Esophagus squamous epithelium (tissue), 5 donors: ENCODE measurements at regions not wholly inside any gene's neighbourhood (a gene's known extent, or its start where the extent isn't known, plus 50 kb on each side); places are given as distances from the start of the nearest gene placed in this dataset.
"Not testable (repeated sequence)": the region's sequence is repeated elsewhere in the genome, so short reads cannot be mapped to it uniquely, and the experiment has no call there.

Source experiments
- DNase-seq: peaks from one replicate; lab custom pipeline; 2025; lab: John Stamatoyannopoulos, UW
- H3K27ac ChIP-seq, 4 donors: fragments of 200-600 bp; sonication (generic); one replicate each; pipeline ENCODE4 v1.5.1; 2016 to 2019; ENCODE audit warnings: mild to moderate bottlenecking in 1 of 4
- H3K27me3 ChIP-seq, 4 donors: fragments of 200-600 bp; sonication (generic); 1 replicate in 3 of 4; 2 replicates in 1 of 4; pipeline versions ENCODE4 v1.5.1 to v1.6.0; 2017 to 2021; ENCODE audit warnings: antibody characterized with exemption in 1 of 4
- H3K36me3 ChIP-seq, 3 donors: fragments of 200-600 bp; sonication (generic); one replicate each; pipeline ENCODE4 v1.5.1; 2016 to 2019
- H3K4me1 ChIP-seq, 3 donors: fragments of 200-600 bp; sonication (generic); one replicate each; pipeline ENCODE4 v1.5.1; 2017 to 2019
- H3K4me3 ChIP-seq, 4 donors: fragments of 200-600 bp; sonication (generic); 1 replicate in 3 of 4; 2 replicates in 1 of 4; pipeline ENCODE4 v1.5.1; 2016 to 2019; ENCODE audit warnings: mild to moderate bottlenecking in 2 of 4, moderate library complexity in 1 of 4
- H3K9me3 ChIP-seq, 3 donors: fragments of 200-600 bp; sonication (generic); one replicate each; pipeline ENCODE4 v1.5.1; 2016 to 2019
- CTCF ChIP-seq, 6 experiments: fragments of 450-650 bp in 4 of 6; fragments of 200-600 bp in 2 of 6; sonication (generic) in 2 of 6; IDR thresholded peaks; one replicate each; pipeline ENCODE4 v1.5.1; 2016 to 2019; ENCODE audit warnings: antibody characterized with exemption in 6 of 6, mild to moderate bottlenecking in 4 of 6, moderate library complexity in 4 of 6
- POLR2A ChIP-seq, 4 donors: fragments of 450-650 bp; IDR thresholded peaks; one replicate each; pipeline ENCODE4 v1.6.1; 2017; ENCODE audit warnings: antibody characterized with exemption in 4 of 4, mild to moderate bottlenecking in 4 of 4, moderate library complexity in 3 of 4
- WGBS, 2 donors: methylation state at CpG; one replicate each; pipeline ENCODE4 v1.1.5; 2018; 5-methylcytosine and 5-hydroxymethylcytosine counted together
- intact Hi-C: fragments of 100-400 bp; cut with DNase I; formaldehyde crosslinking; loops from one replicate; pipeline ENCODE4 v1.15.0; 2022
- donor health status: DM: yes; HTN: yes; CAD: no.

GRCh38 chr12:91743280-91743679, 402.4 kb downstream of the BTG1 start:
- TF ChIP-seq POLR2A (IDR thresholded peaks at IDR 0.05): no peak
- no peak for TF ChIP-seq CTCF (IDR thresholded peaks at IDR 0.05)
- no peaks in the 10 kb centered on the region for H3K27me3 ChIP-seq
- H3K27ac ChIP-seq: no peak overlapping the region
- no peak for DNase-seq
- intact Hi-C loops: no loop called here
- no peaks in the 10 kb centered on the region for H3K9me3 ChIP-seq
- WGBS, 2 donors: 88 to 96% methylated on average over 5 of the region's 5 CpGs
- no peak overlapping the region for H3K4me3 ChIP-seq
- H3K4me1 ChIP-seq: no peaks in the 10 kb centered on the region
- H3K36me3 ChIP-seq: no peaks in the 10 kb centered on the region

GRCh38 chr12:91741932-91742331, 403.7 kb downstream of the BTG1 start:
- DNase-seq: no peak
- no peaks in the 10 kb centered on the region for H3K9me3 ChIP-seq
- H3K4me3 ChIP-seq: no peak overlapping the region
- intact Hi-C loops: no loop called here
- 88 to 92% methylated on average over 2 of the region's 2 CpGs for WGBS, 2 donors
- H3K4me1 ChIP-seq: no peaks in the 10 kb centered on the region
- H3K36me3 ChIP-seq: no peaks in the 10 kb centered on the region
- no peaks in the 10 kb centered on the region for H3K27me3 ChIP-seq
- TF ChIP-seq POLR2A (IDR thresholded peaks at IDR 0.05) (no peak), CTCF (IDR thresholded peaks at IDR 0.05) (no peak)
- H3K27ac ChIP-seq: no peak overlapping the region

- H3K27ac ChIP-seq, H3K9me3 ChIP-seq, H3K27me3 ChIP-seq, DNase-seq, H3K36me3 ChIP-seq, H3K4me1 ChIP-seq, intact Hi-C loops, H3K4me3 ChIP-seq: not testable (repeated sequence)
- WGBS, 2 donors: 74 to 88% methylated on average over 1 of the region's 1 CpG
Measured at GRCh38 chr12:91733846-91734245, 411.8 kb downstream of the BTG1 start.

- TF ChIP-seq POLR2A (IDR thresholded peaks at IDR 0.05) (no peak), CTCF (IDR thresholded peaks at IDR 0.05) (no peak)
- H3K4me3 ChIP-seq: no peak overlapping the region
- no peaks in the 10 kb centered on the region for H3K27me3 ChIP-seq
- intact Hi-C loops: no loop called here
- H3K9me3 ChIP-seq: no peaks in the 10 kb centered on the region
- no peak for DNase-seq
- H3K27ac ChIP-seq: no peak overlapping the region
- H3K36me3 ChIP-seq: no peaks in the 10 kb centered on the region
- no peaks in the 10 kb centered on the region for H3K4me1 ChIP-seq
- WGBS, 2 donors: 60 to 61% methylated on average over 1 of the region's 1 CpG
Measured at GRCh38 chr12:91732086-91732485, 413.6 kb downstream of the BTG1 start.

- no peaks in the 10 kb centered on the region for H3K27me3 ChIP-seq
- H3K36me3 ChIP-seq: no peaks in the 10 kb centered on the region
- no peaks in the 10 kb centered on the region for H3K4me1 ChIP-seq
- no peak for TF ChIP-seq CTCF (IDR thresholded peaks at IDR 0.05)
- TF ChIP-seq POLR2A (IDR thresholded peaks at IDR 0.05): no peak
- DNase-seq: no peak
- no peaks in the 10 kb centered on the region for H3K9me3 ChIP-seq
- no peak overlapping the region for H3K4me3 ChIP-seq
- H3K27ac ChIP-seq: no peak overlapping the region
- WGBS, 2 donors: 82 to 89% methylated on average over 4 of the region's 4 CpGs
- intact Hi-C loops: no loop called here
Measured at GRCh38 chr12:91729543-91729942, 416.1 kb downstream of the BTG1 start.

GRCh38 chr12:91723191-91723590, 422.5 kb downstream of the BTG1 start:
- no peaks in the 10 kb centered on the region for H3K9me3 ChIP-seq
- H3K27ac ChIP-seq: no peak overlapping the region
- no peak for TF ChIP-seq POLR2A (IDR thresholded peaks at IDR 0.05)
- TF ChIP-seq CTCF (IDR thresholded peaks at IDR 0.05): no peak
- no peaks in the 10 kb centered on the region for H3K27me3 ChIP-seq
- intact Hi-C loops: no loop called here
- no peak overlapping the region for H3K4me3 ChIP-seq
- no peaks in the 10 kb centered on the region for H3K36me3 ChIP-seq
- H3K4me1 ChIP-seq: no peaks in the 10 kb centered on the region
- DNase-seq: no peak
